D341Med (cell line): ENCODE measurements at regions not wholly inside any gene's neighbourhood (a gene's known extent, or its start where the extent isn't known, plus 50 kb on each side); places are given as distances from the start of the nearest gene placed in this dataset.

Source experiments
- DNase-seq: peaks from one replicate; pipeline ENCODE4 v3.0.0; 2012; ENCODE audit warnings: low spot score

DNA sequence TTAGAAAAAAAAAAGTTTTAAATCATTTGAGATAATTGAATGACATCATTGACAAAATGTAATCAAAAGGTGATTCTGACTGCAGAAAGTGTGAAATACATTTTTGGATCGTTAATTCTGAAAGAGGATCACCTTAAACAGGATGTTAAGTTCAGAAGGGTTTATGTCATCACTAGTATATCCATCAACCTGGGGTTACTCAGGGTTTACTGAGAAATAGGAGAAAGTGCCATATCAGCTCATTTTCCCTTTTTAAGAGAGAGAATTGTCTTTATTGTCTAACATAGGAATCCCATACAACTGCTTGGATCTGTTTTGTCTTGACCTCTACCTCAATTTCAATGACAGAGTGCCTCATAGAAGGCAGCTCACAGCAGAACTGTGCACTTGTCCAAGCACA lies 466.1 kb upstream of the LINC00305 start:
- DNase-seq, result no peak

DNA sequence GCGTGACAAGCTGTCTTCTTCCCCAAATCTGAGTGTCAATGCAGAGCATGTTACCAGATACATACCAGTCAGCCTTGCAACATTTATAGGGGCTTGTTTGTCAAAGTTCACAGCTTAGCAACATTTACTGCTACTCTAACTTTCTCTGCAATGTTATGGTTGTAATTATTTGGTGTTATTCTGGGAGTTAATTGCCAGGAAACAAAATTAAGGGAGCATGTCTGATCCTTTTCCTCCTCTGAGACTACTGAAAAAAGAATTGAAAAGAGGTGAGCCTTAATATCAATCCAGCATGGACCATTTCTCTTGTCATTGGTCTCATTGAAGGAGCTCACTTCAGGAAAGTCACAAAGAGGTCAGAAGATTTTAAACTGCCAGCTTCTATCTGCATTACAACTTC lies 465.6 kb upstream of the LINC00305 start:
- DNase-seq, result no peak

DNA sequence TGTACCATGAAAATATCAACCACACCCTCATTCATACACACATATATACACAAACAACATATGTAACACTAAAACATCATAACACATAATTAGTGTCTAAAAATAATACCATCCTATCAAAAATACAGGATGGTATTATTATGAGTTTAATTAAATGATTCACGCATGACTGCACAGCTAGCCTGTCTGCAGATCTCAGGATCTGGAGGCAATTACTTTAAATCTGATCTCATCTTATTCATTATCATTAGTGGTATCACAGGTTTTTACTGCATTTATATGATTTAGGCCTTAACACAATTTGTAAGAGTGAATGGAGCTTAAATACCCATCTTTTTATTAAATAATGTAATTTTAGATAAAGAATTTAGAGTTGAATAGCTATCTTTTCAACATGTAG lies 443.4 kb upstream of the LINC00305 start:
- peak; percentile 44 for DNase-seq

DNA sequence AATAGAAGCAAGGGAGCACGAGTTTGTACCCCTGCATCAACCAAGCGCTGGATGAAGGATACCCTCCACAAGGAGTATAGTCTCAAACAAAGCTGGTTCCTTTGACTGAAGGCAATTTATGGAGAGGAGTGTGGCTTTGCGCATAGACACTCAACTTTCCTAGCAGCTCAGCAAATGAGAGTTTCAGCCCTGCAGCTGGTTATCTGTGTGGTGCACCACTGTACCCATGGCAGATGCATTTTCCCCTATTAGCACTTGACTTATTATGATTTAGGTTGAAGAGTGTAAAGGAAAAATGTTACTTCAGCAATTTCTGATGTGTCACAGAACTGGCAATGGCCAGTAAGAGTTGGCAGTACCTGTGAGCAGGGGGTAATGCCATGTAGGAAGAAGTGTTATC lies 440.1 kb upstream of the LINC00305 start:
- DNase-seq, result no peak

DNA sequence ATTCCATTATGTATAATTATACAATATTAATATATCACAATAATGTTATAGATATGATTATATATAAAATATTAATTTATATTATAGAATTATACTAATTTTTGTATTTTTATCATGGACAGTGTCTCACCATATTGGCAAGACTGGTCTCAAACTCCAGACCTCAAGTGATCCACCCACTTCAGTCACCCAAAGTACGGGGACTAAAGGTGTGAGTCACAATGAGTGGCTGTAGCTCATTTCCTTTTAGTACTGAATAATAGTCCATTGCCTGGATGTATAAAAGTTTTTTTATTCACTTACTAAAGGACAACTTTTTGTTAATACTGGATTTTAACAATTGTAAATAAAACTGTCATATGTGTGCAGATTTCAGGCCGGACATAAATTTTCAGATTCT lies 417.6 kb upstream of the LINC00305 start:
- no peak for DNase-seq

DNA sequence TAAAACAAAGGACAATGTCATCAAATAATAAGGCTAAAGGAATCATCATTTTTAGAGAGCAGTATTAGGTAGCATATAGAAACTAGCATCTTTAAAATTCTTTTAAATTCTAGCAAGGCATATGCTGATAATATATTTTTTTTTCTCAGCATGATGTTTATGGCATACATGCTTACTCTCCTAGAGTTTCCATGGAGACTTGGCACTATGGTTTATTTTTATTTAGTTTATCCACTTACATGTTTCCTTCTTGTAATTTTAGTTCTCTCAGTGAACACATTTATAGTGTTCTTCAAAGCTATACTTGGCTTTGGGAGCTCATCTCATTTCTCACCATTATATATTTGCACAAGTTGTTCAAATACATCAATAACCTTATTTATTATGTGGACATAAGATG lies 413.8 kb upstream of the LINC00305 start:
- DNase-seq, result no peak

DNA sequence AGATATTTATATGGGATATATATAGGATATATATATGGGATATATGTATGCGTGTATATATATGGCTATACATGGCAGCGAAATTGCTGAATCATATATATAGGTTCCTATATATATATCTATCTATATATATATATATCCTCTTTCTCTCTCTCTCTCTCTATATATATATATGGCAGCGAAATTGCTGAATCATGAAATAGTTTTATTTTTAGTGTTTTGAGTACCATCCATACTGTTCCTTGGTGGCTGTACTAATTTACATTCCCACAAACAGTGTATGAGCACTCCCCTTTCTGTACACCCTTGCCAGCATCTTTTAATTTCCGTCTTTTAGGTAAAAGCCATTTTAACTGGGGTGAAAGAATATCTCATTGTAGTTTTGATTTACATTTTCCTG lies 397.6 kb upstream of the LINC00305 start:
- DNase-seq, result no peak

DNA sequence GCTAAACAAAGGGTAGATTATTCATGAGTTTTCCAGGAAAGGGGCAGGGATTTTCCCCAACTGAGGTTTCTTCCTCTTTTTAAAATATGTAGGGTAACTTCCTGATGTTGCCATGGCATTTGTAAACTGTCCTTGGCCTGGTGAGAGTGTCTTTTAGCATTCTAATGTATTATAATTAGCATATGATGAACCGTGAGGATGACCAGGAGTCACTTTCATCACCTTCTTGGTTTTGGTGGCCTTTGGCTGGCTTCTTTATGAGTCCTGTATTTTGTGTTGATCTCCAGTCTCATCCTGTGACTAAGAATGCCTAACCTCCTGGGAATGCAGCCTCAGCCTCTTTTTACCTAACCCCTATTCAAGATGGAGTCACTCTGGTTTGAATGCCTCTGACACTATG lies 391.0 kb upstream of the LINC00305 start:
- no peak for DNase-seq

DNA sequence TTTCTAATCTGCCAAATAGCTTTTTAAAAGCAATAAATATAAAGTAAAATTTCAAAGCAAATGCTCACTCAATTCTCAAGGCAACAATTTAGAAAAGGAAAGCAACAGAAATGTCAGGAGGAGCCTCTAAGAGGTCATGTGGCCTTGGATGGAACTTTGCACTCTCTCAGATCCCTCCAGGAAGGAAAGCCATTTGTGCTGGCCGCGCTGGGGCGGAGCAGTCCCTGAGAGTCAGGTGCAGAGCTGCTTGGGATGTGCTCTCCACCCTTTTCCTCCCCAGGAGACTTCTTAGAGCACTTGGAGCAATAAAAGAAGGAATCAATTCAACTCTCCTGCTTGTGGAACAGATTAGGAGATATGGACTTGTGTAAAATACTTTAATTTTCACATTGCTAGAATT lies 379.8 kb upstream of the LINC00305 start:
- no peak for DNase-seq

DNA sequence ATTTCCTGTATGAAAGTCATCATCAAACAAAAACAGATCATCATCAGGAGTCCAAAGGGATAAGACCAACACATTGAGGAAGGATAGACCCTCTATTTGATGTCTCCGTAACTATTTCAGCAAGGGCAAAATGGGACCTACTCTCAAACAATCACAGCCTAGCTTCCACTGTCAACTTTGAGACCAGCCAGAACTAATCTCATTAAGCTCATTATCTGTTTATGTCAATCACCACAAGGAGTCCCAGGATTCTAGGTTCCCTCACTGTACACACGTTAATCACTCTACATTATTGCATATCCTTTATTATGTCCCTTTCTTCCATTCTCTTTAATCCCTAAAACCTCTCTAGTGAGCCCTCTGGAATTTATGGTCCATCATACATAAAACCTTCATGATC lies 370.3 kb upstream of the LINC00305 start:
- DNase-seq, result peak; percentile 50

DNA sequence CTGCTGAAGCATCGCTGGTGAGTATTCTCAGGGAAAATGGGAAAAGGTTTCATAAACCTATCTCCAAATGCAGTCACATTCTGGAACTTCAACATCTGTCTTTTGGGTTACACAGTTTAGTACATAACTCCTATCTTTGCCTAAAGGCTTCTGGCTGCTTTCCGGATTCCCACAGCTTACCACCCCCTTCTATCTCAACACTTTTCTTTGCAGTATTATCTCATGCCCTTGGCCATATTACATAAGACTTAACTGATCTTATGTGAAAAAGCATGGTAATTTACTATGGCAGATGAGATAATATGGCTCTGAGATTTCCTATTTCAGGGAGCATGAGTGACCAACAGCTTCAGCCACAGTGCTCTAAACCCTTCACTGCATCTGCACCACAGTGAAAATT lies 369.3 kb upstream of the LINC00305 start:
- DNase-seq, result no peak

DNA sequence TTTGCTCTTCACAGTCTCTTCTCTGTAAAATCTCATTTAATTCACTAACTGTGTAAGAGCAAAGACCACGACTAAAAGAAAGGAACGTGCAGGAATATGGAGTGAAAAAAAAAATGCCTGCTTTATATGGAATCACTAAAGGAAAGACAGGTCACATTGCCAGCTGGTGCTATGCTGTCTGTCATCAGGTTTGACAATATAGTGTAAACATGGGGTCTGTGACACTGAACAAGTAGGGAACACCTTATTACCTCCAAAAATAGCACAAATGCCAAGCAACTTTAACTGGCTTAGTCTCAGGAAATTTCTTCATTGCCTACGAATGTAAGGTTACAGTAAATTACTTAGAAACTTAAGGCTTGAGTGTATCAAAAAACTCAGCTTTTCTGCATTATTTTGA lies 364.5 kb upstream of the LINC00305 start:
- no peak for DNase-seq

DNA sequence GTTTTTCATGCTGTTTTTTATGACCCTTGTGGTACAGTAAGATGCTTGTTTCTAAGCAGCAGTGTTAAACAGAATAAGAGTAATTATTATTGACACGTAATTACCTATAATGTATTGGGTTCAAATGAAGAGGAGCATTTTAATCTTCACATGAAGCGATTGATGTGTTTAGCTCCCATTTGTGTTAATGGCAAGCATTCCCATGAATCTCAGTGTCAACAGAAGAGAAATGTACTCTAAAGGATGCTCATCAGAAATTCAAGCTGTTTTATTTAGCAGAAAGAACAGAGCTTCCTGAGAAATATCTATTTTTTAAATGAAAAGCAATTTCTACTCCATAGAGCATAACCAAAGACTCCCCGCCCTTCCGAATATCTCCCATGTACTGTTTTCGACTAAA lies 341.3 kb upstream of the LINC00305 start:
- DNase-seq, result no peak

DNA sequence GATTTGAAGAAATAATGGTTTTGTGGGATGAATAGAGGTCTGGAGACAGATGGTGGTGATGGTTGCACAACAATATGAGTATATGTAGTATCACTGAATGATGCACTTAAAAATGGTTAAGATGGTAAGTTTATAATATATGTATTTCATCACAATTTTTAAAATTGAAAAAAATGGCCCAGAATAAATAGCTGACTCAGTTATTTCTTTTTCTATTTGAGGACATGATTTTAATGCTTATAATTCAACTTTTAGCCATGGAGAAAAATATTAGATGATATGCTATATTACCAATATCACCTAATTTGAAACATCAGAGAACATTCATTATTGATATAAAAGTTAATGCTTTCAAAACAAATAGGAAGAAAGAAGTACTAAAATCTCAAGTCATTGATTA lies 339.8 kb upstream of the LINC00305 start:
- DNase-seq, result no peak

DNA sequence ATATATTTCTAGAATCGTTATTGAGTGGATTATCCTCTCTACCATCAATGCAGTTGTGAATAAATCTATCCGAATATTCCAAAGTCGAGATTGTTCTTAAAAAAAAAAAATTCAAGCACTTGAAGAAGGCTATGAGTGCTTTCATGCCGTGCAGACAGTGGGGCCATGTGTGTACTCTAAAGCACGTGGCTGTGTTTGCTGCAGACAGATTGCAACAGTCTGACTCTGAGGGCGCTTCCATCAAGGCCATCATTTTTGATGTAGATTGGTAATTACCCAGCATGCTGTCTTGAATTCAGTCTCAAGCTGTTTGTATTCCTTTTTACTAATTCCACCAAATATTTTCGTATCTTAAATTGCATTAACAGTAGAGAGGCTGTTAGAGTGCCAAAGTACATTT lies 325.9 kb upstream of the LINC00305 start:
- no peak for DNase-seq

DNA sequence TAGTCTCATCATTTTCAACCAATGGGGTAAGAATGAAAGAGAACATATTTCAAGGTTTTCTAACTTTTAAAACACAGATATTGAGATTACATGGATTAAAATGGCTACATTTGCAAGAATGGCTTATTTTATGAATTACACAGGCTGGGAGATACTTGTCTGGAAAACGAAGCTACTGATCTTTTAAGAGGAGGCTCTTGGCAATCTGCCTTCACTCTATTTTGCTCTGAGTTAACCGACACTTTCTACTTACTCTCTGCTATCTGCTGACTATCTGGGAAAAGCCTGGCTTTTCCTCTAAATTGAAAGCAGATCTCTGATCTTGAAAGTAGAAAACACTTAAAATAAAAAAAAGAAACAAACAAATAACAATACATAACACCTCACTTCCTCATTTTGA lies 325.4 kb upstream of the LINC00305 start:
- no peak for DNase-seq

DNA sequence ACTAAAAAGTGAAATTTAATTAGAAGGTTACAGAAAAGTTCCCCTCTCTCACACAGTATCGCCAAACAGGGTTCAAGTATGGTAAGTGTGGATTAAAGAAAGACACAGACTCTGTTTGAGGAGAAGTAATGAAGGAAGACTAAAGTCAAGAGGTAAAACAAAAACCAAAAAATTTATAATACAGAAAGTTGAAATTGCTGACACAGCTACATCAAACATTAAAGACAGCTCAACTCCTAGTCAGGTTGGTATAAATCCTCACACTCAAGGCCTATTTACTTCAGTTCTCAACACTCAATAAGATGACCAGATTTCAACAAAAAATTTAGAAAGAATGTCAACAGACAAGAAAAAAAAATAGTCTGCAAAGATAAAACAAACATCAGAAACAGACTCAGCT lies 300.5 kb upstream of the LINC00305 start:
- DNase-seq, result no peak

DNA sequence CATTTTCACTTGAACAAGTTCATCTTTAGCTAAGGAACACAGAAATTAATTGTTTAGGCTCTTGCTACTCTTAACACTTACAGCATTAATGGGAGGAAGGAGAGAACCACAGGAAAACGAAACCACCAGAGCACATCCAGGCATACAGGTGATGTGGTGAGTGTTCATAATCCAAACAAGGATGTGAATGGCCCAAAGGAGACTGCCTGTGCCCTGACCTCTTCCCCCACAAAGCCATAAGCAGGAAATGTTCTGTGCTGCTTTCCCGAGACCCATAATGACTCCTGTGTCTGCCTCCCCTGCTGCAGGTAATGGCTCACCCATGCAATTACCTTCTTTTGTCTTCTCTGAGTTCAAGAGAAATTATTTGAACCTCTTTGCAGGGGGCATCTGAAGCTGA lies 295.9 kb upstream of the LINC00305 start:
- DNase-seq, result no peak

DNA sequence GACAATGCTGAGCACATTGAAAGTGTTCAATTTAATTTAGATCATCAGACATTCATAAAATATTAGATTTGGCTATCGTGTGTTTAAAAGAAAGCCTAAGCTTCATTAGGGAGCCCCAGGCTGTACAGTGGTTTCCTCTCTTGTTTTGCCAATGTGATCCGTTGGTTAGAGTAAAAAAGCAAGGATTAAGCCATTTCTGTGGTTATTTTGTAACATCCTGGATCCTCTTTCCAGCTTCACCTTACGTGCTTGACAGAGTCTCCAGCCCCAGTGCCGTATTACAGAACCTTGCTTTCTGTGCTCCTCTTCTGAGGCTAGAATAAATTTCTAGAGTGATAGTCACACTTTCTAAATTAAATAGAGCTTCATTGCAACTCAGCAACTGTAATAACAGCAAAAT lies 289.3 kb upstream of the LINC00305 start:
- no peak for DNase-seq

DNA sequence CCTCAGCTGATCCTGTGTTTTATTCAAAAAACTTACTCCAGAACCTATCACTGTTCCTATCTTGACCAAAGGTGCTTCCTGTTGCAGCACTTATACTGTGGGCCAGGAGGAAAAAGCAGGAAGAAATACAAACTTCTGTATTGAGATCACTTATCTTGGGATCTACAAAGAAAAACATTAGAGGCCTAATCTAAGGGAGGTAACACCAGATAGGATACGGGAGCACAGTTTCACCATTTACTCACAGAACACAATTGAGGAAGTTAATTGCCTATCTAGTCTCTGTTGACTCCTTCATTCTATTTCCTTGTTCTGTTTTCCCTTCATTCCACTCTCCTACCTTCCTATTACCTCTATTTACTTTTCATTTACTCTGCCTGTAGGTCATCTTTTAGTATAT lies 287.2 kb upstream of the LINC00305 start:
- DNase-seq, result no peak

DNA sequence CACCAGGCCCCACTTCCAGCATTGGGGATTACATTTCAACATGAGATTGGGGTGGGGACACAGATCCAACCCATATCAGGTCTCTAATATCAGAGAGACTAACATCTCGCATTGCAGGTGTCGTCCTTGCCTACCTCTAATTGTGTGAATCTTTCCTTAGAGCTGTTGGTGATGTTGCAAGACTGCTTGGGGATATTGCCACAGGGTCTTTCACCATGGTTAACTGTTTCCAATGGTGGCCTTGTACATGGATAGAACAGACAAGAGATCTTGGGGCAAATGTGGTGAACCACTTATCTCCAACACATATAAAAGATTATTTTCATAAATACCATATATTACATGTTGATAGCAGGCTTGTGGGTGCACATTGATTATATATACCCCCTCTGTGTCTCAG lies 270.3 kb upstream of the LINC00305 start:
- no peak for DNase-seq

DNA sequence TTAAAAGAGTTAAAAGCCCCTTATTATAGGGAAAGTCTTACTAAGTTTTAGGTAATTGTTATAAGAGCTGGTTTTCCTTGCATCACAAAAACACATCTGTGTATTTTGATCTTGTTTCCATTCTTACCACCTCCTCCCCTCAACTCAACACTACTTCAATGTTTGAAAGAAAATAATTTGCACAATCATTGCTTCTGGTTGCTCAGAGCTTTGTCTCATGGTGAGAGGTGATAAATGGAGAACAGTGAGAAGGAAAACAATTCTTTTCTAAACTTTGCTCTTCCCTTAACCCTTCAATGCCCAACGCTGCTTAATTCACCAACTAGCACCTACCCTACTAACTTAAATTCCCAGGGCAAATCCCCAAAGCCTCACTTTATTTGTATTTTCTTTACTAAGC lies 268.1 kb upstream of the LINC00305 start:
- no peak for DNase-seq

DNA sequence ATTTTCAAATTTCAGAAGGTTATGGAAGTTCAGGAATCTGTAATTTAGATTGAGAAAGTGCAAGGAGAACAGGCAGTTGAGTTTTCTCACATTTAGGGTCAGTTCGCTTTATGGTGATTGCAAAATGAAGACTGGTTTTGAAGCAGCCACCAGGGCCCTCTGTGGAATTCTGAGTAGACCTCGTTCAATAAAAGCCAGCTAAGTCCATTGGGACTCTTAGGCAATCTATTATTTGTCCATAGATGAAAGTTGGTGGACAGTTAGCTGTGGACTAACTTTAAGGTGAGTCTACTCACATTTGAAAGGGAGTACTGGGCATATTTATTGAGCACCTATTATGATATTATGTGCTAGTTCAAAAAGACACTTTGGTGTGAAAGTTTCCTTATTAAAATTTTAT lies 266.3 kb upstream of the LINC00305 start:
- no peak for DNase-seq

DNA sequence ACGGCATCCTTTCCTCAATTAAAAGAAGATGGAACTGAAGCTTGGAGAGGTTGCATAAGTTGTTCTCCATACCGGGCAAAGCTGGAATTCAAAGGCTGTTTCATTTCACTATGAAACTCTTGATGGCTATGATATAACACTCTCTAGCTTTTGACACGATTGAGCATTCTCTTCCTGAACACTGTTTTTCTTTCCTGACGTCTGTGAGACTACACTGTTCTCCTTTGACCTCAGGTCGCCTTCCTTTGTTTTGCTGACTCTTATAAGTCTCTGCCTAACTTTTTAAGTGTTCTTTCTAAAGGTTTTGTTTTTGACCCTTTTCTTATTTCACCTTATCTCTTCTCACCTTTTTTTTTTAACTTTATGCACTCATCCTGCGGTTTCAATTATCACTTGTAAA lies 261.8 kb upstream of the LINC00305 start:
- no peak for DNase-seq

DNA sequence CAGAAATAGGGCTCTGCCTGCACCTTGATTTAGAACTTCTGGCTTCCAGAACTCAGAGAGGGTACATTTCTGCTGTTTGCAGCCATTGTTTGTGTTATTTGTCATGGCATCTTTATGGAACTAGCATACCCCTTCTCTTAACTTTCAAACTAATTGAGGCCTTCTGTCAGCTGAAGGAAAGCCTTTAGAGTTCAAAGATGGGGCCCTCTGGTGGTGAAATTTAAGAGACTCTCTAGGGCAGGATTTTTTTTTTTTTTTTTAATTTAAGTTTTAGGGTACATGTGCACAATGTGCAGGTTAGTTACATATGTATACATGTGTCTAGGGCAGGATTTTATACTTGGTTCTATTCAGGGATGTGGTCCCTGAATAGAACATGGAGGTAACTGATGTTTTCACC lies 260.6 kb upstream of the LINC00305 start:
- DNase-seq, result peak; percentile 35
